Activated gamma-delta T cell treated with Interleukin-2 at 50 U/mL for 16 hours (primary cell): ENCODE measurements at regions not wholly inside any gene's neighbourhood (a gene's known extent, or its start where the extent isn't known, plus 50 kb on each side); places are given as distances from the start of the nearest gene placed in this dataset.
"Not testable (repeated sequence)": the region's sequence is repeated elsewhere in the genome, so short reads cannot be mapped to it uniquely, and the experiment has no call there.

Source experiments
- DNase-seq: peaks from one replicate; pipeline ENCODE4 v3.0.0-alpha.2; 2020

GRCh38 chr6:56904068-56904467, 50.8 kb upstream of the BEND6 start:
- DNase-seq, result no peak

DNA sequence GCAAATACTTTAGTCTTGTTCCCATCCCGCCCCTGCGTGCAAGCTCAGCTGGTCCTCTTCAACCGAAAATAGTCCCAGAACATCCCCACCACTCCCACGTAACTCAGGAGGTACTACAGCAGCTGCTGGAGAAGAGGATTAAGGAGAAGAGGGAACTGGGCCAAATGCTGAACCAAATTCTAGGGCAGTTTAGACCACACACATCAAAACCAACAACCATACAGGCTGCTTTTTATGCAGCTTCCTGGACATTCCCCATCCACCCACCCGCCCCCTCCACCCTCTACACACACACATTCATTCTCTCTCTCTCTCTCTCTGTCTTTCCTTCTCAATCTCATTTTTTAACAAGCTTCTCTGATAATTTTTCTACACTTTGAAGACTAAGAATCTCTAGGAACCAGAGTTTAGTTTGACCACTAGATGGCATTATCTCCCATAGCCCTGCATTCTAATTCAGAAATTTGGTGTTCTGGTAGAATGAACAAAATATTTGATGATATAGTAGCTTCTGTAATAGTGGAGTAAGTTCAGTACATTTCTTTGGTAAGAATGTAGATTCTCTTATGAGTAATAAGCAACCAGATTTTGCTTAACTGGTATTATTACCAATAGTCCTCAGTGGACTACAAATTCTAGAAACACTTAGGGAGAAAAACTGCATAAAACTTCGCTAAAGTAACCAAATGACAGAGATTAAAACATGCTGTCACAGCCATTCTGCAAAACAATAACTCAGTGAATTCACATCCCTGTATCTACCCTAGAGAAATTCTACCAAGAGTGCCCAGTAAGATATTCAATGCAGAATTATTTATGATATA, 52.1 kb upstream of the BEND6 start:
- DNase-seq, result no peak

GRCh38 chr6:56900784-56901183, 54.1 kb upstream of the BEND6 start:
- no peak for DNase-seq

DNA sequence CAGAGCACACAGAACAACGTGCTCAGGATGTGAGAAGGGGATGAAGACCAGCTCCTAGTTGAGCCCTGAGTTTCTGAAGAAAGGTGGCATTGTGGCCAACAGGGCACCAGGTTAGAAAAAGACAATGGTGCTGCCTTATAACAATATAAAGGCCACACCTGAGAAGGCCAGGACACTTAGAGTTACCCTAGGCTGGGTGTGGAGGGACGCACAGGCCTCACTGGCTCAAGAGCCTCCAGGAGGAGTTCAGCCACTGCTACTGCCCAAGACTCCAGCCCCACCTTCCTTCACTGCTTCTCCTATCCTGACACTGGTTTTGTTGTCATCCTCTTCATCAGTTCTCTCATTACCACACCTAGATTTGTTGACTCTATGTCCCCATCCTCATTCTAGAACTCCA, 55.2 kb upstream of the BEND6 start:
- no peak for DNase-seq

- DNase-seq, result no peak
These were observed 55.6 kb upstream of the BEND6 start for GRCh38 chr6:56899311-56899710.

DNA sequence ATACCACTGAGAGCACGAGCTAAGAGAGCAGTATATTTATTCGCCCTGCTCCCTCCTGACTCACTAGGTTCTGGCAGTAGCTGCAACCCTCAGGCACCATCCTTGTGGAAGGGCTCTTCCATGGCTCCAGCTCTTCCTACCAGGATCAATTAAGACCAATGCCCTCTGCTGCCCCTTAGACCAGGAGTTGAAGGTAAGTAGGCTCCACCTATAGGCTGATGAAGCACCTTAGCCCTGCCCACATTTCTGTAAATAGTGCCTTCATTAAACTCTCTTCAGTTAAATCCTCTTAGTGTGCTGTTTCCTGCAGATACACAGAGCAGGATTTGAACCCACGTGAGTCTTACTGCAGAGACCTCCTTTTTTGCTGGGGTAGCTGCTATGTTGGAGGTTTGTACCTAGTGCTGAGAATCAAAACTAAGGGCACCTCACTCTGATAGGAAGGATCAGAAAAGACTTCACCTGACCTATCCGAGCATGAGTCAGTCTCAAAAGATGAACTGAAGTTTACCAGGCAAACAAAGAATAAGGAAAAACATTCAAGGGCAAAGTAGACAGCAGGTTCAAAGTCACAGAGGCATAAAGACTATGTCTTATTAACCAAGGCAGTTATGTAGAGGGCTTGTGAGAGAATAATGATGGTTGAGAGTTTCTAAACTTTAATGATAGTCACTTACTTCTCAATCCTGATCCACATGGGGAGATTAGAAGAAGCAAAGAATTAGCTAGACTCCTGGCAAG, 56.9 kb upstream of the BEND6 start:
- no peak for DNase-seq

DNA sequence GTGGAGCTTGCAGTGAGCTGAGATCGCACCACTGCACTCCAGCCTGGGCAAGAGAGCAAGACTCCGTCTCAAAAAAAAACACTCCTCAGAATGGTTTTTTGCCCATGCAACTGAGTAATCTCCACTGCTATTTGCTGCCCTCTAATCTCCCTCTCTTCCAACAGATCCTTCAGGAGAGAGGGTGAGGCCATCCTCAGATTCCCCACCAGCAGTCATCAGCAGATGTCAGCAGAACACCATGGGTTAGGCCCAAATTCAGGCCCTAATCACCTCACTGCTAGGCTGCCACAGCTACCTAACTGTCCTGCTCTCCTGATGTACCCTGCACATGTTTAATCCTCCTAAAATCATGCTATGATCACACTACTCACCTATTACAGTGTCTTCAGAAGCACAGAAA, 63.2 kb upstream of the BEND6 start:
- DNase-seq, result no peak

- no peak for DNase-seq
These were observed 64.1 kb upstream of the BEND6 start for GRCh38 chr6:56890683-56891429.

GRCh38 chr6:56890066-56890465, 64.8 kb upstream of the BEND6 start:
- DNase-seq, result no peak

GRCh38 chr6:56889492-56889891, 65.4 kb upstream of the BEND6 start:
- no peak for DNase-seq

DNA sequence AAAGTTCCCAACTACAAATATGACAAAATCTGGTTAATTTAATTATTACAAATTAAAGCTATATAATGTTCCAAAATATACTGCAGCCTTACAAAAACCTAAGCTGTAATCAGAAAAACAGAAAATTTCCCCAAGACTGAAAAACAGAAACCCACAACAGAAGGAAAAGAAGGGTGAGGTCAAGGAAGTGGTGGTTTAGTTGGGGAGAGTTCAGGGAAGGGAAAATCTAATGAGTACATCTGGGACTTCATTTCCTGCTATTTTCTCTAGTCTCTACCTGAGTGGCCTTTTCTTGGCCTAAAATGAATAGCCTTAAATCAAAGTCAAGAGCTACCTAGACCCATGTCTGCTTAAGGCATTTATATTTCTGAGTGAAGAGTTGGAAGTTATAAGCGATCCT, 66.2 kb upstream of the BEND6 start:
- no peak for DNase-seq

- DNase-seq, result no peak
These were observed 67.8 kb upstream of the BEND6 start for GRCh38 chr6:56887086-56887485.

DNA sequence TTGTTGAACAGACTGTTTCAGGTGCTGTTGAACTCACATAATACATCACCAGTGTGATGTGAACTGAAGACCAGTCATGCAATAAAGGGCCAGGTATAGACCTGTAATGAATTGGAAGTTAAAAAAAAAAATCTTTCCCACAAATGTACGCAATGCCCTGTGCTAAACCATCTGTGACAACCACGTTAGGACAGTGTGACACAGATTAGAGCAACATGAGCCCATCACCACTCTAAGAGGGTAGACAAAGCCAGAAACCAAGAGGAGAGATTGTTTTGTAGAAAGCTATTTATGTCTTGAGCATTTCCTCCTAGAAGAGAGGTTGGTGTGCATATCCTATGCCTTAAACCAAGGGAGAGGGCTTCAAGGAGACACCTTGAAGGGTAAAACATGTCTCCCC, 77.0 kb upstream of the BEND6 start:
- DNase-seq, result no peak

- no peak for DNase-seq
These were observed 78.9 kb upstream of the BEND6 start for GRCh38 chr6:56875961-56876360.

DNA sequence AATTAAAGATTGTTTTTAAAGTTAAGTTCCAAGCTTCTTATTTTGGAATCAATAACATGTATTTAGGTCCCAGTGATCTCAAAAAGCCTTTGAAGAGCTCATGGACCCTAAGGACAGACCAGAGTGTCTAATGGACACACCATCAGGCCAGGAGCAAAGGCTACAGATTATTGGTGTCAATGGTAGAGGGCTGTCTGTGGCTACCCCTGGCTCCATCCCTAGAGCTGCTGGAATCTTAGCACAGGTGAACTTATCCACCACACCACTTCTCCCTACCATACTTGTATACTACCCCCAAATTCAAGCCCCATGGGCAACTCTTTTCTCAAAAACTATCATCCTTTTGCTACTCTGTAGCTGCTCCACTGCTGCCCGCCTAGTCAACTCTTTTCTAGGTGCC, 79.4 kb upstream of the BEND6 start:
- DNase-seq, result no peak

DNA sequence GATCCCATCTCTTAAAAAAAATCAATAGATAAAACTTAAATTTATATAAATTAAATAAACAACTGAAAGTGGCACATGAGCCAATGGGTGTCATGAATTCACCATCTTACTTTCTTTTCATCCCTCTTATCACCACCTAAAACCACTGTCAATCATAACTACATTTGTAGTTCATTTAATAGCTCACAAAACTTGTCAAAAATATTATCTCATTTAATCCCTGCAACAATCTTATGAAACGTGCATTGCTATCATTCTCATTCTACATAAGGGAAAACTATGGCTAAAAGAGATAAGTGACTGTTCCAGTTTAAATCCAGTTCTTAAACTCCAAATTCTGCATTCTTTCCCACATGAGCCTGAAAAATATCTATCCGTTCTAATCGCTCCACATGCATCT, 80.6 kb upstream of the BEND6 start:
- DNase-seq, result no peak

DNA sequence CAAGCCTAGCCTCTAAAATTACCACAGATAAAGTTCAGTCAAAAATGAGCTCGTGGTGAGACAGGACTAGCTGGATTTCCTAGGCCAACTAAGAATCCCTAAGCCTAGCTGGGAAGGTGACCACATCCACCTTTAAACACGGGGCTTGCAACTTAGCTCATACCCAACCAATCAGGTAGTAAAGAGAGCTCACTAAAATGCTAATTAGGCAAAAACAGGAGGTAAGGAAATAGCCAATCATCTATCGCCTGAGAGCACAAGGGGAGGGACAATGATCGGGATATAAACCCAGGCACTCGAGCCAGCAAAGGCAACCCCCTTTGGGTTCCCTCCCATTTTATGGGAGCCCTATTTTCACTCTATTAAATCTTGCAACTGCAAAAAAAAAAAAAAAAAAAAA, 84.9 kb upstream of the BEND6 start:
- DNase-seq, result not testable (repeated sequence)

- DNase-seq, result no peak
These were observed 85.6 kb upstream of the BEND6 start for GRCh38 chr6:56869346-56869745.

DNA sequence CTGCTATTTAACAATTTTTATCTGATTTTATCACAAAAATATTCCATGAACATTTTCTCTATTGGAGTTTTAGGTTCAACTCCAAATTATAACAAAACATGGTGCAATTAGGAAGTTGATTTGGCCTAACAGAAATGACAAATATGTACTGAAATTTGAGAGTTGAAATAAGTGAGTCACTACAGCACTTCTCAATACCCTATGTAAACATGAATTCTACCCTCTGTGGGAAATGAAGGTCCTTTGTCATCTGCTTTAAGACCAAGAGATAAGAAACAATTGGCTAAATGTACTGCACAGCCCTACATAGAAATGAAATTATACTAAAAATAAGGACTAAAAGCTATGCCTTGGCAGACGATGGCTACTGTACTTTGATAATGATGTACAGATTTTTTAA, 86.2 kb upstream of the BEND6 start:
- no peak for DNase-seq

- DNase-seq, result no peak
These were observed 87.9 kb upstream of the BEND6 start for GRCh38 chr6:56866917-56867522.

DNA sequence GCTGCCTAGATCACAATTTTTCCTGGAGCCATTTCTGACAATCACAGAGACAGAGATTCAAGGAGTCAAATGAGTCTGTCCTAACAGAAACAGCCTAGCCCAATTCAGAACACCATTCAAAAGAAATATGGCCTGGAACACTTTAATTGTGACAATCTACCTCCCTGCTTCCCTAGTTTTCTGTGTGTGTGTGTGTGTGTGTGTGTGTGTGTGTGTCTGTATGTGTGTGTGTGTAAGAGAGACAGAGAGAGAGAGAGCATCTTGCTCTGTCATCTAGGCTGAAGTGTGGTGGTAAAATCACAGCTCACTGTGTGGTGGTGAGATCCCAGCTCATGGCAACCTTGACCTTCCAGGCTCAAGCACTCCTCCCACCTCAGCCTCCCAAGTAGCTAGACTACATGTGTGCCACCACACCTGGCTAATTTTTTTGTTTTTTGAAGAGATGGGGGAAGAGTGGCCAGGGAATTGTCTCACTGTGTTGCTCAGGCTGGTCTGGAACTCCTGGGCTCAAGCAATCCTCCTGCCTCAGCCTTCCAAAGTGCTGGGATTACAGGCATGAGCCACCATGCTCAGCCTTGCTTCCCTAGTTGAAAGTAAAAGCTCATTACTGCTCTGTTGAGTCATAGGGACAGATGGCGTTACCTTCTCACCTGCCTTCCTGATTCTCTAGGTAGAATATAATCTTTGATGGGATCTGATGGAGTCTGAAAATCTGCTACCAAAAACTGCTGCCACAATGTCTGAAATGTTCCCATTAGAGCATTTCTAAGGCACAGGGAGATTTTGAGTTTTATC, 89.6 kb upstream of the BEND6 start:
- no peak for DNase-seq

GRCh38 chr6:56864171-56864616, 90.7 kb upstream of the BEND6 start:
- DNase-seq, result no peak
